K562 (cell line): ENCODE measurements at regions not wholly inside any gene's neighbourhood (a gene's known extent, or its start where the extent isn't known, plus 50 kb on each side); places are given as distances from the start of the nearest gene placed in this dataset.
A peak's percentile ranks its signal among the peaks of the same experiment; 100 is the strongest.

ENCODE experiments used
- ATAC-seq: fragments of 200-7000 bp; cut with Tn5 transposase; 3 replicates; pipeline ENCODE4 v1.9.1; 2020; ENCODE audit warnings: moderate library complexity
- BruUV-seq: library from RNA; stranded (reverse); fragments of 400-500 nt; replicated peaks from 2 replicates; lab custom pipeline; 2021; lab: Mats Ljungman, UMichigan
- CTCF ChIA-PET: fragments of 300-600 bp; formaldehyde crosslinking; extraction: SDS; loops from one replicate; lab custom pipeline; 2021; ENCODE audit warnings: low intra/inter-chr PET ratio; lab: Yijun Ruan, JAX
- POLR2A ChIA-PET: fragments of 300-600, 350-650 bp; sonication (Branson Sonifier 250); formaldehyde crosslinking; extraction: SDS; loops from one replicate; lab custom pipeline; 2021; ENCODE audit warnings: antibody characterized with exemption, inconsistent platforms; lab: Yijun Ruan, JAX
- DNase-seq, 4 experiments: peaks; one replicate each; pipeline versions ENCODE4 v3.0.0 to v3.0.0-alpha.2; 2011 to 2018; ENCODE audit warnings: low spot score in 3 of 4, mixed read lengths in 3 of 4; ENCODE audit errors: extremely low read depth in 1 of 4
- FAIRE-seq: peaks from 2 replicates; lab custom pipeline; 2011; peaks lifted over from hg19 to GRCh38; lab: Jason Lieb, UNC
- H2AFZ ChIP-seq: 2 replicates; pipeline ENCODE4 v1.6.0; 2011; ENCODE audit warnings: low read depth, low read length, control low read depth, inconsistent platforms
- H3K27ac ChIP-seq: fragments of 200-600 bp; 3 replicates; pipeline ENCODE4 v1.8.0; 2011; ENCODE audit warnings: low read depth, mild to moderate bottlenecking, control low read depth, inconsistent platforms, low read length, moderate library complexity, mixed read lengths; ENCODE audit errors: extremely low read depth
- H3K27me3 ChIP-seq, 2 experiments: fragments of 300-600 bp in 1 of 2; 2 replicates in 1 of 2; 3 replicates in 1 of 2; pipeline versions ENCODE4 v1.6.0 to v1.8.0; 2011; ENCODE audit warnings: inconsistent platforms in 2 of 2, low read length in 2 of 2, mild to moderate bottlenecking in 1 of 2, mixed read lengths in 1 of 2, moderate library complexity in 1 of 2; ENCODE audit not compliant: control insufficient read depth in 2 of 2, insufficient read depth in 2 of 2
- H3K36me3 ChIP-seq: fragments of 300-600 bp; 3 replicates; pipeline ENCODE4 v1.8.0; 2011; ENCODE audit warnings: mild to moderate bottlenecking, low read length, inconsistent platforms; ENCODE audit not compliant: control insufficient read depth, insufficient read depth
- H3K4me1 ChIP-seq, 2 experiments: fragments of 200-600 bp in 1 of 2; replicated peaks in 1 of 2; 2 replicates in 1 of 2; 3 replicates in 1 of 2; pipeline versions ENCODE4 v1.5.1 to v1.8.0; 2011; ENCODE audit warnings: inconsistent platforms in 2 of 2, low read length in 2 of 2, mild to moderate bottlenecking in 1 of 2, mixed read lengths in 1 of 2, moderate library complexity in 1 of 2; ENCODE audit not compliant: control insufficient read depth in 2 of 2, insufficient read depth in 2 of 2
- H3K4me2 ChIP-seq: 2 replicates; pipeline ENCODE4 v1.6.1; 2011; ENCODE audit warnings: low read length, control low read depth, inconsistent platforms, mixed read lengths; ENCODE audit not compliant: insufficient read depth
- H3K4me3 ChIP-seq: fragments of 200-600 bp; sonication (generic), shearing (Covaris generic); 2 replicates; pipeline ENCODE4 v1.5.1; 2016; ENCODE audit warnings: control low read depth, inconsistent platforms
- H3K79me2 ChIP-seq: fragments of 200-600 bp; 3 replicates; pipeline ENCODE4 v1.8.0; 2011; ENCODE audit warnings: low read length, inconsistent platforms; ENCODE audit not compliant: control insufficient read depth, insufficient read depth
- H3K9ac ChIP-seq, 2 experiments: 2 replicates each; pipeline versions ENCODE4 v1.6.0 to v1.6.1; 2011; ENCODE audit warnings: low read depth in 2 of 2, low read length in 2 of 2, control low read depth in 1 of 2, inconsistent platforms in 1 of 2, mild to moderate bottlenecking in 1 of 2, mixed read lengths in 1 of 2; ENCODE audit not compliant: insufficient read depth in 1 of 2
- H3K9me1 ChIP-seq: one replicate; pipeline ENCODE4 v1.6.0; 2011; ENCODE audit warnings: inconsistent platforms, mild to moderate bottlenecking, low read length, moderate library complexity; ENCODE audit not compliant: control insufficient read depth, insufficient read depth
- H3K9me3 ChIP-seq: replicated peaks from 2 replicates; pipeline ENCODE4 v1.5.1; 2011; ENCODE audit warnings: low read depth, low read length, inconsistent platforms; ENCODE audit not compliant: control insufficient read depth, insufficient read depth
- H4K20me1 ChIP-seq: replicated peaks from 2 replicates; pipeline ENCODE4 v1.6.1; 2011; ENCODE audit warnings: low read length, inconsistent platforms, mixed read lengths; ENCODE audit not compliant: control insufficient read depth, insufficient read depth
- CBX5 ChIP-seq: IDR thresholded peaks from 2 replicates; pipeline ENCODE4 v1.6.1; 2014; ENCODE audit warnings: low read depth, borderline replicate concordance
- CC2D1A ChIP-seq: fragments of 450-650 bp; IDR thresholded peaks from 2 replicates; pipeline ENCODE4 v1.6.1; 2017; ENCODE audit warnings: mild to moderate bottlenecking
- FOS ChIP-seq: IDR thresholded peaks from 3 replicates; pipeline ENCODE4 v1.6.1; 2011; ENCODE audit not compliant: insufficient read length; ENCODE audit errors: extremely low read depth
- KLF1 ChIP-seq: fragments of 450-650 bp; IDR thresholded peaks from 2 replicates; pipeline ENCODE4 v1.6.1; 2016; ENCODE audit warnings: missing genetic modification characterization, missing compliant biosample characterization
- LEF1 ChIP-seq: fragments of 450-650 bp; IDR thresholded peaks from 2 replicates; pipeline ENCODE4 v1.6.1; 2016; ENCODE audit warnings: mild to moderate bottlenecking
- MAFG ChIP-seq: fragments of 450-650 bp; conservative IDR thresholded peaks from 2 replicates; pipeline ENCODE4 v1.6.1; 2016; ENCODE audit warnings: missing genetic modification characterization, missing compliant biosample characterization
- NCOA6 ChIP-seq: fragments of 450-650 bp; IDR thresholded peaks from 2 replicates; pipeline ENCODE4 v1.6.1; 2017; ENCODE audit warnings: mild to moderate bottlenecking
- RB1 ChIP-seq: fragments of 450-650 bp; IDR thresholded peaks from 2 replicates; pipeline ENCODE4 v1.6.1; 2017; ENCODE audit warnings: low read depth, mild to moderate bottlenecking
- SMARCB1 ChIP-seq: IDR thresholded peaks from 2 replicates; pipeline ENCODE4 v1.6.1; 2011; ENCODE audit warnings: improper control_type of control experiment, low read depth; ENCODE audit not compliant: insufficient read length
- SP2 ChIP-seq: IDR thresholded peaks from 2 replicates; pipeline ENCODE4 v1.6.1; 2011; ENCODE audit warnings: mild to moderate bottlenecking, low read depth, low read length, moderate library complexity; ENCODE audit not compliant: poor library complexity, severe bottlenecking; ENCODE audit errors: extremely low read depth
- TSC22D4 ChIP-seq: fragments of 450-650 bp; IDR thresholded peaks from 2 replicates; pipeline ENCODE4 v1.6.1; 2016; ENCODE audit warnings: missing genetic modification characterization, missing biosample characterization, control low read depth
- ZFP36 ChIP-seq: fragments of 150-350 bp; IDR thresholded peaks from 2 replicates; pipeline ENCODE4 v1.6.1; 2018; ENCODE audit warnings: low read length, low read depth; ENCODE audit not compliant: partially characterized antibody
- ZKSCAN1 ChIP-seq: fragments of 150-350 bp; IDR thresholded peaks from 2 replicates; pipeline ENCODE4 v1.6.1; 2016; ENCODE audit warnings: low read depth, low read length
- ZKSCAN3 ChIP-seq: fragments of 250-450 bp; sonication (Bioruptor Pico); IDR thresholded peaks from 2 replicates; pipeline ENCODE4 v1.4.0; 2020
- ZNF282 ChIP-seq: sonication (generic); formaldehyde crosslinking; IDR thresholded peaks from 2 replicates; pipeline ENCODE4 v1.8.1; 2023; ENCODE audit warnings: missing genetic modification reagents
- ZNF717 ChIP-seq: fragments of 250-450 bp; sonication (Bioruptor Pico); IDR thresholded peaks from 2 replicates; pipeline ENCODE4 v1.5.0; 2021
- in situ Hi-C: fragments of 300-500 bp; cut with MboI; formaldehyde crosslinking; loops from 4 replicates; pipeline ENCODE4 v1.15.0; 2018; ENCODE audit warnings: inconsistent platforms, mixed read lengths
- intact Hi-C: fragments of 100-400 bp; cut with micrococcal nuclease; formaldehyde crosslinking; loops from 2 replicates; pipeline ENCODE4 v1.14.2; 2022
- TF ChIP-seq, protein P1 (sequence below): IDR thresholded peaks from 2 replicates; pipeline ENCODE4 v1.6.1; 2016; ENCODE audit warnings: missing genetic modification characterization, missing compliant biosample characterization
- TF ChIP-seq, protein P2 (sequence below), 2 experiments: fragments of 450-650 bp in 1 of 2; sonication (generic) in 1 of 2; formaldehyde crosslinking; conservative IDR thresholded peaks; 2 replicates each; pipeline versions ENCODE4 v1.4.0 to v1.8.1; 2020 to 2022; ENCODE audit warnings: mild to moderate bottlenecking in 1 of 2, missing genetic modification reagents in 1 of 2
- TF ChIP-seq, protein P3 (sequence below): fragments of 250-450 bp; sonication (Bioruptor Pico); IDR thresholded peaks from 2 replicates; pipeline ENCODE4 v1.9.0; 2021; ENCODE audit warnings: mild to moderate bottlenecking, inconsistent platforms
- TF ChIP-seq, protein P4 (sequence below): fragments of 250-450 bp; sonication (Bioruptor Pico); IDR thresholded peaks from 2 replicates; pipeline ENCODE4 v1.6.1; 2021; ENCODE audit warnings: mild to moderate bottlenecking
- TF ChIP-seq, protein P5 (sequence below): fragments of 250-450 bp; sonication (Bioruptor Pico); IDR thresholded peaks from 2 replicates; pipeline ENCODE4 v1.5.0; 2021

DNA sequence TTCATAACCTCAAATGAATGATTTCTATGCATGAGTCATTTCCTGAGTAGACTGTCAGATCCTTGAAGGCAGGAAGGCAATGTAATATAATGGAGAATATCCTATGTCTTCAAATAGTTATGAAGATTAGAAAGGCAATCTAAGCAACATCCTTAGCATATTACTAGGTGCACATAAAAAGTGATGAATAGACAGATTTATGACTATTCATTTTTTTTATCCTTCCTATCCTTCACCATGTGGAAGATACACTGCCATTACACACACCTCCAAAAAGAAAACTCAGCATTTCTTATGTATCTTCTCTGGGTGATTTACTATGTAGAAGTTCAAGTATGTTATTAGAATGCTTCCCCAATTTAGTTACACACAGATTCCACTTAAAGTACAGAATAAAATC is 126.4 kb upstream of the MAF start:
- no peaks in the 10 kb centered on the region for H3K36me3 ChIP-seq
- H3K79me2 ChIP-seq = no peaks in the 10 kb centered on the region
- no TSS peak for BruUV-seq
- DNase-seq (no peak), FAIRE-seq (no peak), ATAC-seq (no peak)
- no peak overlapping the region for H3K9ac ChIP-seq
- no peak overlapping the region for H2AFZ ChIP-seq
- no peak overlapping the region for H3K4me2 ChIP-seq
- no peaks in the 10 kb centered on the region for H3K9me1 ChIP-seq
- intact Hi-C loops (no loop called here), in situ Hi-C loops (no loop called here)
- CTCF ChIA-PET = no interaction called here
- H3K4me1 ChIP-seq = no peaks in the 10 kb centered on the region
- POLR2A ChIA-PET = interaction anchor here (0.8 kb wide), 1 partner anchor 56 kb away, joined by 3 read pairs; no protein-coding TSS in a partner anchor
- H3K9me3 ChIP-seq = no peaks in the 10 kb centered on the region
- no peaks in the 10 kb centered on the region for H4K20me1 ChIP-seq
- H3K27ac ChIP-seq = no peak overlapping the region
- no peak overlapping the region for H3K4me3 ChIP-seq
- no peaks in the 10 kb centered on the region; a peak in 1 of 5 replicates for H3K27me3 ChIP-seq
- TF ChIP-seq ZNF282 (CRISPR knock-in tag) (no peak), SMARCB1 (no peak), TSC22D4 (tag) (no peak), ZFP36 (no peak), SP2 (no peak), ZKSCAN1 (no peak), RB1 (no peak), NCOA6 (no peak), CBX5 (no peak), CC2D1A (no peak), KLF1 (tag) (no peak), ZNF717 (CRISPR knock-in tag) (no peak), LEF1 (no peak), FOS (no peak), MAFG (peak; percentile 88), ZKSCAN3 (no peak)
- TF ChIP-seq, protein P1, sequence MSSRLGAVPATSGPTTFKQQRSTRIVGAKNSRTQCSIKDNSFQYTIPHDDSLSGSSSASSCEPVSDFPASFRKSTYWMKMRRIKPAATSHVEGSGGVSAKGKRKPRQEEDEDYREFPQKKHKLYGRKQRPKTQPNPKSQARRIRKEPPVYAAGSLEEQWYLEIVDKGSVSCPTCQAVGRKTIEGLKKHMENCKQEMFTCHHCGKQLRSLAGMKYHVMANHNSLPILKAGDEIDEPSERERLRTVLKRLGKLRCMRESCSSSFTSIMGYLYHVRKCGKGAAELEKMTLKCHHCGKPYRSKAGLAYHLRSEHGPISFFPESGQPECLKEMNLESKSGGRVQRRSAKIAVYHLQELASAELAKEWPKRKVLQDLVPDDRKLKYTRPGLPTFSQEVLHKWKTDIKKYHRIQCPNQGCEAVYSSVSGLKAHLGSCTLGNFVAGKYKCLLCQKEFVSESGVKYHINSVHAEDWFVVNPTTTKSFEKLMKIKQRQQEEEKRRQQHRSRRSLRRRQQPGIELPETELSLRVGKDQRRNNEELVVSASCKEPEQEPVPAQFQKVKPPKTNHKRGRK (tag) = no peak
- TF ChIP-seq, protein P2, sequence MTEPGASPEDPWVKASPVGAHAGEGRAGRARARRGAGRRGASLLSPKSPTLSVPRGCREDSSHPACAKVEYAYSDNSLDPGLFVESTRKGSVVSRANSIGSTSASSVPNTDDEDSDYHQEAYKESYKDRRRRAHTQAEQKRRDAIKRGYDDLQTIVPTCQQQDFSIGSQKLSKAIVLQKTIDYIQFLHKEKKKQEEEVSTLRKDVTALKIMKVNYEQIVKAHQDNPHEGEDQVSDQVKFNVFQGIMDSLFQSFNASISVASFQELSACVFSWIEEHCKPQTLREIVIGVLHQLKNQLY (CRISPR knock-in tag; conservative IDR thresholded peaks at IDR 0.05) = no peak
- TF ChIP-seq, protein P3, sequence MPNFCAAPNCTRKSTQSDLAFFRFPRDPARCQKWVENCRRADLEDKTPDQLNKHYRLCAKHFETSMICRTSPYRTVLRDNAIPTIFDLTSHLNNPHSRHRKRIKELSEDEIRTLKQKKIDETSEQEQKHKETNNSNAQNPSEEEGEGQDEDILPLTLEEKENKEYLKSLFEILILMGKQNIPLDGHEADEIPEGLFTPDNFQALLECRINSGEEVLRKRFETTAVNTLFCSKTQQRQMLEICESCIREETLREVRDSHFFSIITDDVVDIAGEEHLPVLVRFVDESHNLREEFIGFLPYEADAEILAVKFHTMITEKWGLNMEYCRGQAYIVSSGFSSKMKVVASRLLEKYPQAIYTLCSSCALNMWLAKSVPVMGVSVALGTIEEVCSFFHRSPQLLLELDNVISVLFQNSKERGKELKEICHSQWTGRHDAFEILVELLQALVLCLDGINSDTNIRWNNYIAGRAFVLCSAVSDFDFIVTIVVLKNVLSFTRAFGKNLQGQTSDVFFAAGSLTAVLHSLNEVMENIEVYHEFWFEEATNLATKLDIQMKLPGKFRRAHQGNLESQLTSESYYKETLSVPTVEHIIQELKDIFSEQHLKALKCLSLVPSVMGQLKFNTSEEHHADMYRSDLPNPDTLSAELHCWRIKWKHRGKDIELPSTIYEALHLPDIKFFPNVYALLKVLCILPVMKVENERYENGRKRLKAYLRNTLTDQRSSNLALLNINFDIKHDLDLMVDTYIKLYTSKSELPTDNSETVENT = no peak
- TF ChIP-seq, protein P4, sequence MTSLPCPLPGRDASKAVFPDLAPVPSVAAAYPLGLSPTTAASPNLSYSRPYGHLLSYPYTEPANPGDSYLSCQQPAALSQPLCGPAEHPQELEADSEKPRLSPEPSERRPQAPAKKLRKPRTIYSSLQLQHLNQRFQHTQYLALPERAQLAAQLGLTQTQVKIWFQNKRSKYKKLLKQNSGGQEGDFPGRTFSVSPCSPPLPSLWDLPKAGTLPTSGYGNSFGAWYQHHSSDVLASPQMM (CRISPR knock-in tag) = no peak
- TF ChIP-seq, protein P5, sequence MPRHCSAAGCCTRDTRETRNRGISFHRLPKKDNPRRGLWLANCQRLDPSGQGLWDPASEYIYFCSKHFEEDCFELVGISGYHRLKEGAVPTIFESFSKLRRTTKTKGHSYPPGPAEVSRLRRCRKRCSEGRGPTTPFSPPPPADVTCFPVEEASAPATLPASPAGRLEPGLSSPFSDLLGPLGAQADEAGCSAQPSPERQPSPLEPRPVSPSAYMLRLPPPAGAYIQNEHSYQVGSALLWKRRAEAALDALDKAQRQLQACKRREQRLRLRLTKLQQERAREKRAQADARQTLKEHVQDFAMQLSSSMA = no peak
